Hepatocyte (in vitro differentiated cells): ENCODE measurements at regions not wholly inside any gene's neighbourhood (a gene's known extent, or its start where the extent isn't known, plus 50 kb on each side); places are given as distances from the start of the nearest gene placed in this dataset.

Experiments
- DNase-seq: peaks from one replicate; pipeline ENCODE4 v3.0.0-alpha.2; 2016; ENCODE audit warnings: low spot score
- H2AFZ ChIP-seq: fragments of 200-600 bp; sonication (generic); 2 replicates; pipeline ENCODE4 v1.6.0; 2016; ENCODE audit warnings: antibody characterized with exemption, mild to moderate bottlenecking
- H3K27ac ChIP-seq: fragments of 200-600 bp; sonication (generic); 2 replicates; pipeline ENCODE4 v1.5.1; 2016; ENCODE audit warnings: mild to moderate bottlenecking
- H3K27me3 ChIP-seq: fragments of 200-600 bp; sonication (generic); 2 replicates; pipeline ENCODE4 v1.6.1; 2016
- H3K36me3 ChIP-seq: fragments of 200-600 bp; sonication (generic); replicated peaks from 2 replicates; pipeline ENCODE4 v1.5.1; 2016; ENCODE audit warnings: low read depth; ENCODE audit not compliant: insufficient read depth
- H3K4me1 ChIP-seq: fragments of 200-600 bp; sonication (generic); 2 replicates; pipeline ENCODE4 v1.5.1; 2016; ENCODE audit warnings: mild to moderate bottlenecking, moderate library complexity; ENCODE audit not compliant: insufficient read depth
- H3K4me2 ChIP-seq: fragments of 200-600 bp; sonication (generic); 2 replicates; pipeline ENCODE4 v1.6.0; 2016
- H3K4me3 ChIP-seq: fragments of 200-600 bp; sonication (generic); 2 replicates; pipeline ENCODE4 v1.5.1; 2016; ENCODE audit warnings: mild to moderate bottlenecking
- H3K79me2 ChIP-seq: fragments of 200-600 bp; sonication (generic); 2 replicates; pipeline ENCODE4 v1.6.0; 2017; ENCODE audit warnings: mild to moderate bottlenecking
- H3K9me2 ChIP-seq: fragments of 200-600 bp; sonication (generic); replicated peaks from 2 replicates; pipeline ENCODE4 v1.6.0; 2017; ENCODE audit warnings: mild to moderate bottlenecking; ENCODE audit not compliant: insufficient read depth
- H3K9me3 ChIP-seq: fragments of 200-600 bp; sonication (generic); 2 replicates; pipeline ENCODE4 v1.5.1; 2016; ENCODE audit warnings: low read depth, mild to moderate bottlenecking
- H4K20me1 ChIP-seq: fragments of 200-600 bp; sonication (generic); 2 replicates; pipeline ENCODE4 v1.6.0; 2016; ENCODE audit warnings: mild to moderate bottlenecking; ENCODE audit not compliant: insufficient read depth, poor library complexity, severe bottlenecking
- CTCF ChIP-seq: fragments of 200-600 bp; sonication (generic); IDR thresholded peaks from 2 replicates; pipeline ENCODE4 v1.5.1; 2016; ENCODE audit warnings: antibody characterized with exemption, mild to moderate bottlenecking; ENCODE audit not compliant: poor library complexity
- EZH2 ChIP-seq: fragments of 200-600 bp; sonication (generic); IDR thresholded peaks from 2 replicates; pipeline ENCODE4 v1.6.1; 2016; ENCODE audit warnings: antibody characterized with exemption, mild to moderate bottlenecking, borderline replicate concordance
- EZH2phosphoT487 ChIP-seq: fragments of 200-600 bp; sonication (generic); IDR thresholded peaks from one replicate; pipeline ENCODE4 v1.6.1; 2018; ENCODE audit warnings: antibody characterized with exemption, mild to moderate bottlenecking, low read depth, moderate library complexity; ENCODE audit not compliant: unreplicated experiment, severe bottlenecking
- WGBS: methylation state at CpG from one replicate; pipeline ENCODE4 v1.1.6; 2016; ENCODE audit warnings: low lambda C conversion rate; ENCODE audit errors: missing lambda C conversion rate; 5-methylcytosine and 5-hydroxymethylcytosine counted together

GRCh38 chr4:20493761-20494353 lies 206.4 kb upstream of the PACRGL start:
- no peak for DNase-seq
- Histone ChIP-seq H2AFZ (no peak overlapping the region), H3K27ac (no peak overlapping the region), H3K9me3 (no peaks in the 10 kb centered on the region), H3K4me3 (no peak overlapping the region), H3K4me1 (no peaks in the 10 kb centered on the region), H4K20me1 (no peaks in the 10 kb centered on the region), H3K4me2 (no peak overlapping the region), H3K27me3 (no peaks in the 10 kb centered on the region), H3K9me2 (no peaks in the 10 kb centered on the region), H3K79me2 (no peaks in the 10 kb centered on the region), H3K36me3 (no peaks in the 10 kb centered on the region)
- WGBS: 95% methylated on average over 1 of the region's 1 CpG
- no peak for TF ChIP-seq EZH2
- TF ChIP-seq EZH2phosphoT487: no peak
- TF ChIP-seq CTCF: no peak

- TF ChIP-seq EZH2 (no peak), CTCF (no peak), EZH2phosphoT487 (no peak)
- H3K9me2 ChIP-seq: no peaks in the 10 kb centered on the region
- DNase-seq: no peak
- no peaks in the 10 kb centered on the region for H3K4me1 ChIP-seq
- H4K20me1 ChIP-seq: no peaks in the 10 kb centered on the region
- no peak overlapping the region for H2AFZ ChIP-seq
- no peaks in the 10 kb centered on the region for H3K36me3 ChIP-seq
- H3K79me2 ChIP-seq: no peaks in the 10 kb centered on the region
- H3K27me3 ChIP-seq: no peaks in the 10 kb centered on the region
- H3K27ac ChIP-seq: no peak overlapping the region
- no peaks in the 10 kb centered on the region for H3K9me3 ChIP-seq
- no peak overlapping the region for H3K4me2 ChIP-seq
- no peak overlapping the region for H3K4me3 ChIP-seq
- WGBS: 100% methylated on average over 1 of the region's 1 CpG
These were observed 204.2 kb upstream of the PACRGL start for GRCh38 chr4:20496068-20496467.

DNA sequence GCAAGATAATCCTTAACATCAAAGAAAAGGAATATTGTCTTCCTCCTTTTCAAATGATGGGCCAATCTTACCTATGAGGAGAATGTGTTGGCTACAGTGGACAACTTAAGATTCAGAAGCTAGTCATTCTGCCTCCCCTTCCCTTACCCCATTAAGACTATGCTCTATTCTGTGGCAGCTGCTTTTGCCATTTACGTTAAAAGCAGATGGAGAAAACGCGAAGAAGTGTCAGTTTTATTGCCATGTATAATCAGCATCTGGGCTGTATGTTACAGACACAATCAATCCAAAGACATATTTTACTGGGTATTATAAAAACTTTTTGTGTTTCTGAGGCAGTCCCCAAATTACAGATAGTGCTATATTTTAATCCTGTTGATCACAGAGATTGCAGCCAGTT lies 196.1 kb upstream of the PACRGL start:
- no peaks in the 10 kb centered on the region for H4K20me1 ChIP-seq
- no peaks in the 10 kb centered on the region for H3K27me3 ChIP-seq
- TF ChIP-seq EZH2phosphoT487 (no peak), EZH2 (no peak), CTCF (no peak)
- no peak for DNase-seq
- no peak overlapping the region for H2AFZ ChIP-seq
- no peak overlapping the region for H3K4me2 ChIP-seq
- WGBS: 74% methylated on average over 3 of the region's 3 CpGs
- H3K27ac ChIP-seq: no peak overlapping the region
- H3K9me2 ChIP-seq: no peaks in the 10 kb centered on the region
- H3K9me3 ChIP-seq: no peaks in the 10 kb centered on the region
- no peaks in the 10 kb centered on the region for H3K36me3 ChIP-seq
- no peaks in the 10 kb centered on the region for H3K4me1 ChIP-seq
- H3K79me2 ChIP-seq: no peaks in the 10 kb centered on the region
- H3K4me3 ChIP-seq: no peak overlapping the region
